ENCODE measurements at regions not wholly inside any gene's neighbourhood (a gene's known extent, or its start where the extent isn't known, plus 50 kb on each side); places are given as distances from the start of the nearest gene placed in this dataset.

DNA sequence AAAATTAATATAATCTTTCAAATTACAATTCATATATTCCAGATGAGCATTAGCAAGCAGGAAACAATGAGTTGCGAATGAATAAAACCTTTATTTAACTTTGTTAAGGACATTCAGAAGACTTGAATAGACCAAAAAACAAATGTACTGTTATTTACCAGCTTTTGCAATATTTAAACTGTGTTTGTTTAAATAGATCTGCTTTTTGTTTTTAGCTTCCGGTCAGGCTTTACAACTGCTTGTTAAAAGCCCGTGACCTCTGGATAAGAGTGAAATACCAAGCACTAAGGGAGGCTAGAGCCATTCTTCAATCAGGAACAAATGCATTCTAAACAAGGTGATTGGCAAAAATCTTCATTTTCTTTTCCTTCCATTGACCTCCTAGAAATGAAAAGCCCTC, 184.9 kb upstream of the GNAI1 start:
- TF ChIP-seq, protein P1, sequence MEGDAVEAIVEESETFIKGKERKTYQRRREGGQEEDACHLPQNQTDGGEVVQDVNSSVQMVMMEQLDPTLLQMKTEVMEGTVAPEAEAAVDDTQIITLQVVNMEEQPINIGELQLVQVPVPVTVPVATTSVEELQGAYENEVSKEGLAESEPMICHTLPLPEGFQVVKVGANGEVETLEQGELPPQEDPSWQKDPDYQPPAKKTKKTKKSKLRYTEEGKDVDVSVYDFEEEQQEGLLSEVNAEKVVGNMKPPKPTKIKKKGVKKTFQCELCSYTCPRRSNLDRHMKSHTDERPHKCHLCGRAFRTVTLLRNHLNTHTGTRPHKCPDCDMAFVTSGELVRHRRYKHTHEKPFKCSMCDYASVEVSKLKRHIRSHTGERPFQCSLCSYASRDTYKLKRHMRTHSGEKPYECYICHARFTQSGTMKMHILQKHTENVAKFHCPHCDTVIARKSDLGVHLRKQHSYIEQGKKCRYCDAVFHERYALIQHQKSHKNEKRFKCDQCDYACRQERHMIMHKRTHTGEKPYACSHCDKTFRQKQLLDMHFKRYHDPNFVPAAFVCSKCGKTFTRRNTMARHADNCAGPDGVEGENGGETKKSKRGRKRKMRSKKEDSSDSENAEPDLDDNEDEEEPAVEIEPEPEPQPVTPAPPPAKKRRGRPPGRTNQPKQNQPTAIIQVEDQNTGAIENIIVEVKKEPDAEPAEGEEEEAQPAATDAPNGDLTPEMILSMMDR (IDR thresholded peaks at IDR 0.05), result no peak
- TF ChIP-seq POLR2AphosphoS5 (IDR thresholded peaks at IDR 0.05), result no peak
- TF ChIP-seq POLR2A (IDR thresholded peaks at IDR 0.05), result no peak
- no peak for TF ChIP-seq EP300 (IDR thresholded peaks at IDR 0.05)

Measured in stomach (tissue), 4 donors.